ENCODE measurements at regions not wholly inside any gene's neighbourhood (a gene's known extent, or its start where the extent isn't known, plus 50 kb on each side); places are given as distances from the start of the nearest gene placed in this dataset.

DNA sequence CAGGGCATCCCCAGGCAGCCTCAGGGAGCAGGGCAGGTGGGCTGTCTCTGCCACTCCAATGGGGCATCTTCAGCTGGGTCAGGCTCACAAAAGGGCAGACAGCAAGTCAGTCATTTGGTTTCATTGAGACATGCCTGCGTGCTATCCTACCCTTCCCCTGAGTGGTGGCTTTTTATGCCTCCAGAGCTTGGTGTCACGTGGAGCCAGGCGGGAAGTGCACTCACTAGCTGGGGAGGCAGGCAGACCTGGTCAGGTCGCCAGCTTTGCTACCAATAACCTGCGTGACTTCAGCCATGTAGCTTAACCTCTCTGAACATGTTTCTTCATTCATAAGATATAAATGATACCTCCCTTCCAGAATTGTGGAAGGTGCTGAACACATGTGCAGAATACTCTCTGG is 415.0 kb downstream of the SOX9 start:
- in situ Hi-C loops (cut with HindIII; ENCODE audit: low sequenced_read_pairs): loop anchor here (25.0 kb wide), 1 partner anchor 398 kb away; no protein-coding TSS in a partner anchor
- no peak for DNase-seq (ENCODE audit: low read depth, low spot score)
- no peak overlapping the region for H3K4me3 ChIP-seq (ENCODE audit: low read depth, low read length)
- TF ChIP-seq, protein P1, sequence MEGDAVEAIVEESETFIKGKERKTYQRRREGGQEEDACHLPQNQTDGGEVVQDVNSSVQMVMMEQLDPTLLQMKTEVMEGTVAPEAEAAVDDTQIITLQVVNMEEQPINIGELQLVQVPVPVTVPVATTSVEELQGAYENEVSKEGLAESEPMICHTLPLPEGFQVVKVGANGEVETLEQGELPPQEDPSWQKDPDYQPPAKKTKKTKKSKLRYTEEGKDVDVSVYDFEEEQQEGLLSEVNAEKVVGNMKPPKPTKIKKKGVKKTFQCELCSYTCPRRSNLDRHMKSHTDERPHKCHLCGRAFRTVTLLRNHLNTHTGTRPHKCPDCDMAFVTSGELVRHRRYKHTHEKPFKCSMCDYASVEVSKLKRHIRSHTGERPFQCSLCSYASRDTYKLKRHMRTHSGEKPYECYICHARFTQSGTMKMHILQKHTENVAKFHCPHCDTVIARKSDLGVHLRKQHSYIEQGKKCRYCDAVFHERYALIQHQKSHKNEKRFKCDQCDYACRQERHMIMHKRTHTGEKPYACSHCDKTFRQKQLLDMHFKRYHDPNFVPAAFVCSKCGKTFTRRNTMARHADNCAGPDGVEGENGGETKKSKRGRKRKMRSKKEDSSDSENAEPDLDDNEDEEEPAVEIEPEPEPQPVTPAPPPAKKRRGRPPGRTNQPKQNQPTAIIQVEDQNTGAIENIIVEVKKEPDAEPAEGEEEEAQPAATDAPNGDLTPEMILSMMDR (IDR thresholded peaks at IDR 0.05; ENCODE audit: low read depth, low read length): no peak

DNA sequence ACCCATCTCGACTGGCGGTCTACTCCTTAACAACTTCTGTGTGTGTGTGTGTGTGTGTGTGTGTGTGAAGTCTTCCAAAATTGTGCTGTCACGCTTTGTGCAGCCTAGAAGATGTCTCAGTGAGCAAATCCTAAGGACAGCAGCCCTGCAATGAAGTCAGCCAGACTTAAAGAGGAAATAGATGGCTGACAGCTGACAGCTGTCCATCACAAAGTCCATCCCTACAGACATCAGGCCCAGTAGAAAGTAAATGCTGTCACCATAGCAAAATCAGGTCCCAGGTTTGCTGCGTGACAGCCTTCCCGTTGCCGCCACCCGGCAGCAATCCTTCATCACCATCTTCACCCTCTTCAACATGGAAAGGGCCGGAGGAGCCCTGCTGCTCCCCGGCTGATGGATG is 416.0 kb downstream of the SOX9 start:
- TF ChIP-seq, protein P1 (IDR thresholded peaks at IDR 0.05; ENCODE audit: low read depth, low read length): no peak
- H3K4me3 ChIP-seq (ENCODE audit: low read depth, low read length): no peak overlapping the region
- DNase-seq (ENCODE audit: low read depth, low spot score): no peak
- in situ Hi-C loops (cut with HindIII; ENCODE audit: low sequenced_read_pairs): loop anchor here (25.0 kb wide), 1 partner anchor 399 kb away; no protein-coding TSS in a partner anchor

DNA sequence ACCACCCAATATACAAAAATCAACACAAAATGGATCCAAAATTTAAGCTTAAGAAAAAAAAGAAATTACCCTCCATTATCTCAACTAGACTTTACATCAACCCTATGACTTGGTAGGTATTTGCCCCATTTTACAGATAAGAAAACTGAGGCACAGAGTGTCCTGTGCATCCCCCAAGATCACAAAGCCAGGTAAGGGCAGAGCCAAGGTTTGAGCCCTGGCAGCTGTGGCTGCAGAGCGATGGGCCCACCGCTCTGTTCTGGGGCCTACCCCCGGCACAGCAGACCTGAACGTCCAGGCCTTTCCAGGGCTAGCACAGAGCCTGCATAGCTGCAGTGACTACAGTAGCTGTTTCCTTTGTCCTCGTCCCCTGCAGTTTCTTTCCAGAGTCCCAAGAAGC is 417.6 kb downstream of the SOX9 start:
- no peak for DNase-seq (ENCODE audit: low read depth, low spot score)
- no peak overlapping the region for H3K4me3 ChIP-seq (ENCODE audit: low read depth, low read length)
- in situ Hi-C loops (cut with HindIII; ENCODE audit: low sequenced_read_pairs): loop anchor here (25.0 kb wide), 1 partner anchor 401 kb away; no protein-coding TSS in a partner anchor
- TF ChIP-seq, protein P1 (IDR thresholded peaks at IDR 0.05; ENCODE audit: low read depth, low read length): no peak

DNA sequence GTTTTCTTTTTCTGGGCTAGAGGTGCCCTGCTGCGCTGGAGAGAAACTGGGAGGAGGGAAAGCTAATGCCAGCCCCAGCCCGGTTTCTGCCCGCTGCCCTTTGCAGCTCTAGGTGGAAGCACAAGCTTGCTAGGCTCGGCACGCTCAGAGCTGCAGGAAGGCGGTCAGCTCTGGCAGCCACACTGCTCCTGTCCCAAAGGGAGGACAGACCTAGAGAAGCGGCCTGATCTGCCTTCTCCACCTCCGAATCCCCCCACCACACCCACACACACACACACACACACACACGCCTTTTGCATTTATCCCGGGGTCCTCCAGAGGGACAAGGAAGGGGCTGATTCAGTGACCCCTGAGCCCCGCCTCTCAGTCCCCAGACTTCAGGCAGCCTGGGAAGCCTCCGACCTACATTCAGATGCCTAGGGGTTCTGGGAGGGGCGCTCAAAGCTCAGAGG is 418.1 kb downstream of the SOX9 start:
- no peak overlapping the region for H3K4me3 ChIP-seq (ENCODE audit: low read depth, low read length)
- in situ Hi-C loops (cut with HindIII; ENCODE audit: low sequenced_read_pairs): loop anchor here (25.0 kb wide), 1 partner anchor 402 kb away; no protein-coding TSS in a partner anchor
- no peak for DNase-seq (ENCODE audit: low read depth, low spot score)
- TF ChIP-seq, protein P1 (IDR thresholded peaks at IDR 0.05; ENCODE audit: low read depth, low read length): no peak

DNA sequence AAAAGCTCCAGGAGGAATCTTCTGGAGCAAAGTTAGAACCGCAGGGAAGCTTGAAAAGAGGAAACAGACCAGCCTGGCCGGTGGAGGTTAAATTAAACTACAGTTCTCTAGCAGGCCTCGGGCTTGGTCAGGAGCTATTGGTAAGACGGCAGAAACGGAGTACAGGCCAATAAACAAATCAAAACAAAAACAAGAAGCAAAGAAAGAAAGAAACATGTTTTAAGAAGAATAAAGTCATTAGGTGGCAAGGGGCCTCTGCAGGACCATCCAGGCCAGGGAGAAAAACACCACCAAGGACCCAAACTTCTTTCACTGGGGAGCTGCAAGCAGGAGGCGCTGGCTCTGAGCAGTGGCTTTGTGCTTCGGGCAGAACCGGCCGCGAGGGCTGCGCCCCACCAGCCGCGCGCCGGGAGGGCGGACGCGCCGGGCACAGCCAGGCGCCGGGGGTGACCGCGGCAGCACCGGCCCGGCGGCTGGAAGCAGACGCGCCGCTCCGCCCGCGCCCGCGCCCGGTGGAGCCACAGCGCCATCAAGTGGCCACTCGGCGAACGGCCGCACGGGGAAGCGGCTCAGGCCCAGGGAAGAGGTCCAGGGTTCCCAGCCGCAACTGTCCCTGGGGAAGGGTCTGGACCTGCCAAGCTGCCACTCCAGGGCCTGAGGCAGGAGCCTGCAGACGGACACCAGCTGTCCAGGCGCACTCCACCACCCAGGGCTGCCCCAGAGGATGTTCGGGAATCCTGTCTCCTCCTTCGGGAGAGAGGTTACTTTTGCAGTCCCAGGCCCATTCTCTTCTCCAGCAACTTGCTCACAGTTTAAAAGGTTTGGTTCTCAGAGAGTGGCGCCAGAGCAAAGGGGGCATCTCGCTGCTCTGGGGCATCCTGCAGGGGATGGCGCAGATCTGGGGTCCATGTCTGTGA is 419.4 kb downstream of the SOX9 start:
- peak overlapping the region; percentile 12 for H3K4me3 ChIP-seq (ENCODE audit: low read depth, low read length)
- in situ Hi-C loops (cut with HindIII; ENCODE audit: low sequenced_read_pairs): loop anchor here (25.0 kb wide), 1 partner anchor 403 kb away; no protein-coding TSS in a partner anchor
- TF ChIP-seq, protein P1 (IDR thresholded peaks at IDR 0.05; ENCODE audit: low read depth, low read length): peak; percentile 78
- DNase-seq (ENCODE audit: low read depth, low spot score): peak; percentile 72

DNA sequence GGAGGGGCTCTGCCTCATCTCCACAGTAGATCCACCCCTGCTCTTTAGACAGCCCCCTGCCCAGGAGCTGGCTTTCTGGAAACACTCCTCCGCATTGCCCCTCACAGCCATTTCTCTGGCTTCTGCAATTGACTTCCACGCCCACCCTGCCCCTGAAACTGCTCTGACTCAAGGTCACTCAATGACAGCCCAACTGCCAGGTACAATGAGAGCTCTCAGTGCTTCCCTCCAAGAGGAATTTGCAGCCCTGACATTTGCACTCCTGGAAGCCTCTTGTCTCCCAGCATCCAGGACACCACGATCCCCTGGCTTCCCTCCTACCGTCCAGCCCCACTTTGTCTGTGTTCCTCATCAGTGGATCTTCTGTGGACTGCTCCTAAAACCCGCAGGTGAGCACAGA is 421.5 kb downstream of the SOX9 start:
- TF ChIP-seq, protein P1 (IDR thresholded peaks at IDR 0.05; ENCODE audit: low read depth, low read length): no peak
- H3K4me3 ChIP-seq (ENCODE audit: low read depth, low read length): no peak overlapping the region
- DNase-seq (ENCODE audit: low read depth, low spot score): no peak
- in situ Hi-C loops (cut with HindIII; ENCODE audit: low sequenced_read_pairs): loop anchor here (25.0 kb wide), 1 partner anchor 405 kb away; no protein-coding TSS in a partner anchor
